Upper lobe of left lung (tissue), 6 donors: ENCODE measurements at regions not wholly inside any gene's neighbourhood (a gene's known extent, or its start where the extent isn't known, plus 50 kb on each side); places are given as distances from the start of the nearest gene placed in this dataset.

Experiments
- ATAC-seq, 2 donors: fragments of 200-7000 bp; cut with Tn5 transposase; one replicate each; pipeline ENCODE4 v1.9.1; 2022; ENCODE audit warnings: mild to moderate bottlenecking in 2 of 2, moderate library complexity in 2 of 2; ENCODE audit not compliant: low FRiP score in 2 of 2
- DNase-seq, 2 donors: peaks; one replicate each; pipeline ENCODE4 v3.0.0-alpha.2; 2019 to 2020
- H3K27ac ChIP-seq, 4 donors: fragments of 200-600 bp; sonication (generic); one replicate each; pipeline ENCODE4 v1.5.1; 2016 to 2019
- H3K27me3 ChIP-seq, 4 donors: fragments of 200-600 bp; sonication (generic); one replicate each; pipeline ENCODE4 v1.5.1; 2017 to 2019
- H3K36me3 ChIP-seq, 4 donors: fragments of 200-600 bp; sonication (generic); one replicate each; pipeline ENCODE4 v1.5.1; 2016 to 2019
- H3K4me1 ChIP-seq, 4 donors: fragments of 200-600 bp; sonication (generic); one replicate each; pipeline ENCODE4 v1.5.1; 2018 to 2019
- H3K4me3 ChIP-seq, 4 donors: fragments of 200-600 bp; sonication (generic); one replicate each; pipeline ENCODE4 v1.5.1; 2017 to 2019; ENCODE audit warnings: mild to moderate bottlenecking in 2 of 4, moderate library complexity in 1 of 4
- H3K9me3 ChIP-seq, 4 donors: fragments of 200-600 bp; sonication (generic); one replicate each; pipeline ENCODE4 v1.5.1; 2018 to 2019
- EP300 ChIP-seq, 4 donors: sonication (generic); formaldehyde crosslinking; IDR thresholded peaks; one replicate each; pipeline ENCODE4 v1.5.1; 2017; ENCODE audit warnings: antibody characterized with exemption in 4 of 4, control low read depth in 2 of 4
- POLR2A ChIP-seq, 4 donors: fragments of 450-650 bp; IDR thresholded peaks; one replicate each; pipeline ENCODE4 v1.5.1; 2016 to 2017; ENCODE audit warnings: antibody characterized with exemption in 4 of 4, mild to moderate bottlenecking in 2 of 4
- POLR2AphosphoS5 ChIP-seq, 2 donors: sonication (generic); formaldehyde crosslinking; IDR thresholded peaks; one replicate each; pipeline ENCODE4 v1.5.1; 2017; ENCODE audit warnings: antibody characterized with exemption in 2 of 2
- WGBS, 2 donors: methylation state at CpG; one replicate each; pipeline ENCODE4 v1.1.5; 2017 to 2018; 5-methylcytosine and 5-hydroxymethylcytosine counted together
- TF ChIP-seq, protein P1 (sequence below), 6 experiments: fragments of 450-650 bp in 4 of 6; fragments of 200-600 bp in 2 of 6; sonication (generic) in 2 of 6; IDR thresholded peaks; one replicate each; pipeline ENCODE4 v1.5.1; 2016 to 2019; ENCODE audit warnings: antibody characterized with exemption in 6 of 6
- donor health status: DM: no; HTN: no; CAD: no; lungs with moderate emphysema.
- donor health status: DM: no; HTN: yes; CAD: no; lungs with severe emphysema.

- no peak for DNase-seq
Measured at GRCh38 chr20:11652128-11652527, 265.6 kb upstream of the BTBD3 start.

DNA sequence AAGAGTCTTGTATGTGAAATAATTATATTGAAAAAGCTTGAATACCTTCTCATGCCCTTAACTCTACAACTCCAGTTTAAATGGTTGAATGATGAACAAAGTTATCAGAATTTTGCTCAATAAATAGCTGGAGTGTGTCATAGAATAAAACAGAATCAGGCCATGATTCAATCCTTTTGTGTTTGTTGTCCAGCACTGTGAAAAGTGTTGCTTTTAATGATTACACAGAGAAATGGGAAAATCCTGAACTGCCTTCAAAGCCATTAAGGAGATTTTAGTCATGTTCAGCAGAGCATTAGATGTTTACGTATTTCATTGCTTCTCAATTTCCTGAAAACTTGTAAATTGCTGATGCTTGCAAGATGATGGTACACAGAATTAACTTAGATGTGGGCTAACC is 262.9 kb upstream of the BTBD3 start:
- Histone ChIP-seq H3K9me3 (no peaks in the 10 kb centered on the region), H3K36me3 (no peaks in the 10 kb centered on the region), H3K27ac (no peak overlapping the region), H3K4me1 (no peaks in the 10 kb centered on the region), H3K4me3 (no peak overlapping the region), H3K27me3 (no peaks in the 10 kb centered on the region)
- WGBS, 2 donors = 91 to 100% methylated on average over 1 of the region's 1 CpG
- no peak for TF ChIP-seq EP300 (IDR thresholded peaks at IDR 0.05)
- no peak for DNase-seq
- no peak for ATAC-seq

More at GRCh38 chr20:11652128-11652527, 265.6 kb upstream of the BTBD3 start:
- WGBS, 2 donors = 69 to 80% methylated on average over 3 of the region's 3 CpGs
- Histone ChIP-seq H3K4me1 (no peaks in the 10 kb centered on the region), H3K27ac (no peak overlapping the region), H3K27me3 (no peaks in the 10 kb centered on the region), H3K9me3 (peaks cover 0 to 5% (median 0%) of the 10 kb centered on the region in 4 donors), H3K36me3 (no peaks in the 10 kb centered on the region), H3K4me3 (no peak overlapping the region)
- TF ChIP-seq EP300 (IDR thresholded peaks at IDR 0.05) (no peak), POLR2A (IDR thresholded peaks at IDR 0.05) (no peak), POLR2AphosphoS5 (IDR thresholded peaks at IDR 0.05) (no peak)
- TF ChIP-seq, protein P1, sequence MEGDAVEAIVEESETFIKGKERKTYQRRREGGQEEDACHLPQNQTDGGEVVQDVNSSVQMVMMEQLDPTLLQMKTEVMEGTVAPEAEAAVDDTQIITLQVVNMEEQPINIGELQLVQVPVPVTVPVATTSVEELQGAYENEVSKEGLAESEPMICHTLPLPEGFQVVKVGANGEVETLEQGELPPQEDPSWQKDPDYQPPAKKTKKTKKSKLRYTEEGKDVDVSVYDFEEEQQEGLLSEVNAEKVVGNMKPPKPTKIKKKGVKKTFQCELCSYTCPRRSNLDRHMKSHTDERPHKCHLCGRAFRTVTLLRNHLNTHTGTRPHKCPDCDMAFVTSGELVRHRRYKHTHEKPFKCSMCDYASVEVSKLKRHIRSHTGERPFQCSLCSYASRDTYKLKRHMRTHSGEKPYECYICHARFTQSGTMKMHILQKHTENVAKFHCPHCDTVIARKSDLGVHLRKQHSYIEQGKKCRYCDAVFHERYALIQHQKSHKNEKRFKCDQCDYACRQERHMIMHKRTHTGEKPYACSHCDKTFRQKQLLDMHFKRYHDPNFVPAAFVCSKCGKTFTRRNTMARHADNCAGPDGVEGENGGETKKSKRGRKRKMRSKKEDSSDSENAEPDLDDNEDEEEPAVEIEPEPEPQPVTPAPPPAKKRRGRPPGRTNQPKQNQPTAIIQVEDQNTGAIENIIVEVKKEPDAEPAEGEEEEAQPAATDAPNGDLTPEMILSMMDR (IDR thresholded peaks at IDR 0.05) = no peak
- no peak for ATAC-seq

DNA sequence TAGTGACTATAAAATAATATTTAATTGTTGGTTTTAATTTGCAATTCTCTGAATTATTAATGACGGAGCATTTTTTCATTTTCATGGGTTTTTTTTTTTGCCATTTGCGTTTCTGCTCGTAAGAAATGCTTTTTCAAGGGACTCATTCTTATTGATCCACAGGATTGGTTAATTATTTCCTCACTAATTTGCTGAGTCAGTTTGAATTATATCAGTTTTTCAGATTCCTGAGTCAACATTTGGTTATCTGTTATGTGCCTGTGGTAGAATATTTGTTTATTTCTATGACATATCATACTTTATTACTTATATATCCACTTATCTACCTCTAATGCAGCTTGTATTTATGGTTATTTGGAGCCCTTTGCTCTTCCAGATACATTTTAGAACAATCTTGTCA is 257.0 kb upstream of the BTBD3 start:
- Histone ChIP-seq H3K4me3 (no peak overlapping the region), H3K9me3 (no peaks in the 10 kb centered on the region), H3K4me1 (no peaks in the 10 kb centered on the region), H3K27me3 (no peaks in the 10 kb centered on the region), H3K27ac (no peak overlapping the region), H3K36me3 (no peaks in the 10 kb centered on the region)
- TF ChIP-seq EP300 (IDR thresholded peaks at IDR 0.05) (no peak), POLR2A (IDR thresholded peaks at IDR 0.05) (no peak), POLR2AphosphoS5 (IDR thresholded peaks at IDR 0.05) (no peak)
- TF ChIP-seq, protein P1 (IDR thresholded peaks at IDR 0.05) = no peak
- 88 to 99% methylated on average over 3 of the region's 3 CpGs for WGBS, 2 donors
- DNase-seq (no peak), ATAC-seq (no peak)

DNA sequence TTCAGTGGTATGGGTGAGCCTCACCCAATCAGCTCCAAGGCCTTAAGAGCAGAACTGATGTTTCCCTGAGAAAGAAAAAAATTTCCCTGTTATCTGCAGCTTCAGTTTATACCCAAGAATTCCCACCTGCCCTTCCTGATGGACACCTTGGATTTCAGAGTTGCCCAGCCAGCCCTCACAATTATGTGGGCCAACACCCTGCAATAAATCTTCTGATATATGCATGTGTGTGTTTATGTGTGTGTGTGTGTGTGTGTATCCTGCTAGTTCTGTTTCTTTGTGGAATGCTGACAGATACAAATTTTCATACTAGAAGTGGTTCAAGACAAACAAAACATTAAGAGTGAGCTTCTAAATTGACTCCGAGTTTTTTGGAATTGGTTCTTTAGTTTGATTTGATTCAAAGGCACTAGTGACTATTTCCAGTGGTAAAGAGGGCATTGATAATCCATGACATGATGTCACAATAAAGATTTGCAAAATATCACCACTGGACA is 246.6 kb upstream of the BTBD3 start:
- 45 to 74% methylated on average over 1 of the region's 1 CpG for WGBS, 2 donors
- Histone ChIP-seq H3K36me3 (no peaks in the 10 kb centered on the region), H3K9me3 (no peaks in the 10 kb centered on the region), H3K4me3 (no peak overlapping the region), H3K27ac (no peak overlapping the region), H3K4me1 (peaks cover 0 to under 1% (median 0%) of the 10 kb centered on the region in 4 donors), H3K27me3 (no peaks in the 10 kb centered on the region)
- DNase-seq = no peak
- ATAC-seq = no peak
- TF ChIP-seq POLR2A (IDR thresholded peaks at IDR 0.05) = no peak
- TF ChIP-seq EP300 (IDR thresholded peaks at IDR 0.05) = no peak
- TF ChIP-seq, protein P1 (IDR thresholded peaks at IDR 0.05) = no peak
- no peak for TF ChIP-seq POLR2AphosphoS5 (IDR thresholded peaks at IDR 0.05)

DNA sequence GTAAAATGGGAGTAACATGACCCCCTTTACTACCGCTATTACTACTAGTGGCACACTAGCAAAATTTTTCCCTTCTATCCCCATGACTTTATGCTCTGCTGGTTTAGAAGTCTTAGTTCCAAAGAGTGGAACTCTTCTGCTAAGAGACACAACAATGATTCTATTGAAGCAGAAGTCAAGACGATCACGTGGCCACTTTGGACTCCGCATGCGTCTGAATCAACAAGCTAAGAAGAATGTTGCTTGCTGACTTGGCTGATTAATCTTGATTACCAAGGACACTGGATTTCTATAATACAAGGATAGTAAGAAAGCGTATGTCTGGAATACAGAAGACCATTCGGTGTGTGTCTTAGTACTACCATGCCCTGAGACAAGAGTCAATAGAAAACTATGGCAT is 244.7 kb upstream of the BTBD3 start:
- Histone ChIP-seq H3K4me1 (peaks cover 0 to 4% (median 1%) of the 10 kb centered on the region in 4 donors), H3K9me3 (no peaks in the 10 kb centered on the region), H3K4me3 (no peak overlapping the region), H3K27me3 (no peaks in the 10 kb centered on the region), H3K36me3 (no peaks in the 10 kb centered on the region), H3K27ac (no peak overlapping the region)
- no peak for DNase-seq
- ATAC-seq = no peak
- TF ChIP-seq POLR2A (IDR thresholded peaks at IDR 0.05) (no peak), EP300 (IDR thresholded peaks at IDR 0.05) (no peak), POLR2AphosphoS5 (IDR thresholded peaks at IDR 0.05) (no peak)
- TF ChIP-seq, protein P1 (IDR thresholded peaks at IDR 0.05) = no peak
- WGBS, 2 donors = 90 to 91% methylated on average over 7 of the region's 7 CpGs
